HFF-Myc (cell line): ENCODE measurements at regions not wholly inside any gene's neighbourhood (a gene's known extent, or its start where the extent isn't known, plus 50 kb on each side); places are given as distances from the start of the nearest gene placed in this dataset.
"Not testable (repeated sequence)": the region's sequence is repeated elsewhere in the genome, so short reads cannot be mapped to it uniquely, and the experiment has no call there.

Experiments used
- DNase-seq: peaks from one replicate; pipeline ENCODE4 v3.0.0-alpha.2; 2011; ENCODE audit warnings: low read depth; ENCODE audit errors: extremely low read depth
- H3K4me3 ChIP-seq: replicated peaks from 2 replicates; pipeline ENCODE4 v1.5.1; 2011; ENCODE audit warnings: low read depth, mild to moderate bottlenecking, control low read depth, low read length
- CTCF ChIP-seq: IDR thresholded peaks from 2 replicates; pipeline ENCODE4 v1.5.1; 2012; ENCODE audit warnings: mild to moderate bottlenecking, low read depth, low read length, control low read depth; ENCODE audit errors: missing control alignments

- DNase-seq, result no peak
- no peak for TF ChIP-seq CTCF
Observed at GRCh38 chr1:199522936-199523335, 504.6 kb upstream of the NR5A2 start.

GRCh38 chr1:199529324-199529723 is 498.2 kb upstream of the NR5A2 start:
- DNase-seq, result no peak
- no peak for TF ChIP-seq CTCF
- no peak overlapping the region for H3K4me3 ChIP-seq

More at GRCh38 chr1:199522936-199523335, 504.6 kb upstream of the NR5A2 start:
- H3K4me3 ChIP-seq, result no peak overlapping the region

GRCh38 chr1:199533361-199533760 is 494.1 kb upstream of the NR5A2 start:
- DNase-seq, result not testable (repeated sequence)

GRCh38 chr1:199545780-199546179 is 481.7 kb upstream of the NR5A2 start:
- TF ChIP-seq CTCF, result peak; percentile 23
- H3K4me3 ChIP-seq, result no peak overlapping the region
- no peak for DNase-seq

More at GRCh38 chr1:199533361-199533760, 494.1 kb upstream of the NR5A2 start:
- not testable (repeated sequence) for H3K4me3 ChIP-seq

GRCh38 chr1:199546323-199546722 is 481.2 kb upstream of the NR5A2 start:
- H3K4me3 ChIP-seq, result no peak overlapping the region
- DNase-seq, result no peak
- TF ChIP-seq CTCF, result no peak

GRCh38 chr1:199549421-199549820 is 478.1 kb upstream of the NR5A2 start:
- TF ChIP-seq CTCF, result no peak
- no peak overlapping the region for H3K4me3 ChIP-seq
- no peak for DNase-seq

- H3K4me3 ChIP-seq, result no peak overlapping the region
- no peak for TF ChIP-seq CTCF
- no peak for DNase-seq
Observed at GRCh38 chr1:199550199-199551065, 477.1 kb upstream of the NR5A2 start.
